ENCODE measurements at regions not wholly inside any gene's neighbourhood (a gene's known extent, or its start where the extent isn't known, plus 50 kb on each side); places are given as distances from the start of the nearest gene placed in this dataset.

- CTCF ChIA-PET, result no interaction called here
- intact Hi-C loops (cut with micrococcal nuclease; ENCODE audit: unreplicated experiment) (no loop called here), in situ Hi-C loops (cut with HindIII; ENCODE audit: low pct_unique_long_range_greater_than_20kb, low sequenced_read_pairs) (no loop called here)
- ATAC-seq (no peak), DNase-seq (ENCODE audit: low read depth, low spot score) (no peak)
- no peaks in the 10 kb centered on the region; the same call in 1 of the 2 replicates for H3K27me3 ChIP-seq (ENCODE audit: control insufficient read depth, insufficient read depth, low read length)
- no peaks in the 10 kb centered on the region for H3K36me3 ChIP-seq (ENCODE audit: control insufficient read depth, insufficient read depth, low read length)
- BruUV-seq (replicated peaks), result no TSS peak
- POLR2A ChIA-PET, result no interaction called here
- H3K4me3 ChIP-seq (ENCODE audit: low read depth in 2 of 2, low read length in 2 of 2), result no peak overlapping the region
- H3K27ac ChIP-seq (ENCODE audit: low read length), result no peak overlapping the region
- no peaks in the 10 kb centered on the region for H3K4me1 ChIP-seq (ENCODE audit: control insufficient read depth, insufficient read depth, low read length)
- no peaks in the 10 kb centered on the region for H3K9me3 ChIP-seq (ENCODE audit: control insufficient read depth, insufficient read depth, low read depth, low read length)
- TF ChIP-seq TCF7L2 (IDR thresholded peaks at IDR 0.05; ENCODE audit: low read depth, low read length) (no peak), REST (IDR thresholded peaks at IDR 0.05; ENCODE audit: insufficient read depth in 1 of 2, low read depth in 2 of 2, low read length in 1 of 2) (no peak), POLR2AphosphoS5 (IDR thresholded peaks at IDR 0.05; ENCODE audit: low read depth, low read length) (no peak), CTCF (IDR thresholded peaks at IDR 0.05) (no peak), SIN3A (IDR thresholded peaks at IDR 0.05; ENCODE audit: borderline replicate concordance, insufficient read depth, low read depth, low read length) (no peak)
Observed at GRCh38 chr1:209527993-209528717, 55.4 kb upstream of the CAMK1G start.

- no peak overlapping the region for H3K4me3 ChIP-seq (ENCODE audit: low read depth in 2 of 2, low read length in 2 of 2)
- no peaks in the 10 kb centered on the region; the same call in 1 of the 2 replicates for H3K27me3 ChIP-seq (ENCODE audit: control insufficient read depth, insufficient read depth, low read length)
- ChIA-PET CTCF (no interaction called here), POLR2A (no interaction called here)
- H3K4me1 ChIP-seq (ENCODE audit: control insufficient read depth, insufficient read depth, low read length), result no peaks in the 10 kb centered on the region
- no TSS peak for BruUV-seq (replicated peaks)
- ATAC-seq (no peak), DNase-seq (ENCODE audit: low read depth, low spot score) (no peak)
- TF ChIP-seq REST (IDR thresholded peaks at IDR 0.05; ENCODE audit: insufficient read depth in 1 of 2, low read depth in 2 of 2, low read length in 1 of 2) (no peak), POLR2AphosphoS5 (IDR thresholded peaks at IDR 0.05; ENCODE audit: low read depth, low read length) (no peak), SIN3A (IDR thresholded peaks at IDR 0.05; ENCODE audit: borderline replicate concordance, insufficient read depth, low read depth, low read length) (no peak), TCF7L2 (IDR thresholded peaks at IDR 0.05; ENCODE audit: low read depth, low read length) (no peak), CTCF (IDR thresholded peaks at IDR 0.05) (no peak)
- no peaks in the 10 kb centered on the region for H3K36me3 ChIP-seq (ENCODE audit: control insufficient read depth, insufficient read depth, low read length)
- H3K27ac ChIP-seq (ENCODE audit: low read length), result no peak overlapping the region
- no peaks in the 10 kb centered on the region for H3K9me3 ChIP-seq (ENCODE audit: control insufficient read depth, insufficient read depth, low read depth, low read length)
- intact Hi-C loops (cut with micrococcal nuclease; ENCODE audit: unreplicated experiment), result no loop called here
- in situ Hi-C loops (cut with HindIII; ENCODE audit: low pct_unique_long_range_greater_than_20kb, low sequenced_read_pairs), result no loop called here
Observed at GRCh38 chr1:209529233-209529632, 54.3 kb upstream of the CAMK1G start.
